ENCODE measurements at regions not wholly inside any gene's neighbourhood (a gene's known extent, or its start where the extent isn't known, plus 50 kb on each side); places are given as distances from the start of the nearest gene placed in this dataset.

GRCh38 chr5:51908215-51908614, 525.0 kb downstream of the ISL1 start:
- DNase-seq (ENCODE audit: low read depth), result no peak

GRCh38 chr5:51944500-51945125, 561.4 kb downstream of the ISL1 start:
- no peak for DNase-seq (ENCODE audit: low read depth)

DNA sequence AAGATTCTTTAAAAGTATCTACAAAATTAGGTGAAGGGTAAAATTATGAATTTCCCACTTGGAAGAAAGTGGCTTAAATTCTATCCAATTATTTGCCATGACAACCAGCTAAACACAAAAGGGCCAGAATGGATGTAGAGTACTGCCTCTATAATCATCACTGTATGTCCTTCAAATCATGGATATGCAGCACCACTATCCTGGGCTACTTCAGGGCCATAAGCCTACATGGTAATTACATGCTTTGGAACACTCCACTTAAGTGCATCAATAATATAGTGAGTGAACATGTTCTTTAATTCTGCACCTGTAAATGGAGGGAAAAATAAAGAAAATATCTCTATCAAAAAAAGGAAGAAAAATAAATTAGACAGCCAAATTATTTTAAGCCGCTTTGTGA, 575.2 kb downstream of the ISL1 start:
- DNase-seq (ENCODE audit: low read depth), result no peak

DNA sequence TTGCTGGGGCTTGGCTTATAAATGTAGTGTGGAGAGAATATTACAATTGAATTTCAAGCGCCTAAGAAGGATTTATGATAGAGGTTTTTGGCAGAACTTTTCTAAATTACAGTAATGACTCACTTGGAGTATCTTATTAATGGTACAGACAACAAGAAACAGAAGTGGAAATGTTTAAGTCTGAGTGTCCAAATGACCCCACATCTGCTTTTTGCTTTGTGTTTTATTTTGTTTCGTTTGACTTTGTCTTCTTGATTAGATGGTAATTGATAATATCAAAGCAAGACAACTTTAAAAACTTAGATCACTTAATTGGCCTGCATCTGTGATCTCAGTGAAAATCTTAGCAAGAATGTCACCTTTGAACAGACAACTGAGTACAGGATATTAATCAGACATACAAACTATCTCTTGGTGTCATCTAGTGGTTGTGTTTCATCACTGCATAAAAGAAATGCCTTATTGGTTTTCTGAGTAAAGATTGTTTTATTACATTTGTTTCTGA, 577.4 kb downstream of the ISL1 start:
- no peak for DNase-seq (ENCODE audit: low read depth)

DNA sequence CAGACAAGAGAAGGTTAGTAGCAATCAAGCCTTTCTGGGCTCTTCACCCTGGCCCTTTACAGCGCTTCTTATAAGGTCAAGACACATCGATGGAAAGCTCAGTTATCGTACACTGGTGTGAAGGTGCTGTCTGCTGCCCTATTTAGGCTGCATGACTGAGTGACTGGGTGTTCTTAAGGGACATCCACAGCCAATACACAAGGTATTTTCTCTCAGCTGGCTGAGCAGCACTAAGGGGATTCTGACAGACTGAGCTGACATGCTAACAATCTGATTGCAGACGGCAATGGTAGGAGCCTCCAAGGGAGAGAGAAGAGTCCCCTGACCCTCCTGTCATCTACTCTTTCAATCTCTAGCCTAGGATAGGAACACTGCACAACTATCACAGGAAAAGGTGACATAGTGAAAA, 577.9 kb downstream of the ISL1 start:
- no peak for DNase-seq (ENCODE audit: low read depth)

- DNase-seq (ENCODE audit: low read depth), result no peak
These were observed 585.5 kb downstream of the ISL1 start for GRCh38 chr5:51968756-51969155.

DNA sequence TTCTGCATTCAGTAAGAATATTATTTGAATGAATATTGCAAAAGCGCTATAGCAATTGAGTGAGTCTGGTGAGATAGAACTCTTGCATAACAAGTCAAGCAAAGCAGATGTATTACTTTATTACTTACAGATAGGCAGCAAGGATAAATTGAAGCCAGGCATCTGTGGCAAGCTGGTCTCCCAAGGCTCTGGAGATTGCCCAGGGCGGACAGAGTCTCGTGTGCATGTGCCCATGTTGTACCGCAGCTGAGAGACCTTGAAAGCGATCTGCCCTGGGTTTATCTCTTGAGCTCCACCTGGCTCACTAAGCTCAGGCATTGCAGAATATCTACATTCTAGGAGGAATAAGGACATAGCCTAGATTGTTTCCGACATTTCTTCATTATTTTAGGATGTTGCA, 591.6 kb downstream of the ISL1 start:
- DNase-seq (ENCODE audit: low read depth), result no peak

- DNase-seq (ENCODE audit: low read depth), result no peak
These were observed 593.8 kb downstream of the ISL1 start for GRCh38 chr5:51977014-51977413.

- DNase-seq (ENCODE audit: low read depth), result no peak
These were observed 599.9 kb downstream of the ISL1 start for GRCh38 chr5:51983161-51983560.

GRCh38 chr5:51986733-51987132, 603.5 kb downstream of the ISL1 start:
- DNase-seq (ENCODE audit: low read depth), result no peak

DNA sequence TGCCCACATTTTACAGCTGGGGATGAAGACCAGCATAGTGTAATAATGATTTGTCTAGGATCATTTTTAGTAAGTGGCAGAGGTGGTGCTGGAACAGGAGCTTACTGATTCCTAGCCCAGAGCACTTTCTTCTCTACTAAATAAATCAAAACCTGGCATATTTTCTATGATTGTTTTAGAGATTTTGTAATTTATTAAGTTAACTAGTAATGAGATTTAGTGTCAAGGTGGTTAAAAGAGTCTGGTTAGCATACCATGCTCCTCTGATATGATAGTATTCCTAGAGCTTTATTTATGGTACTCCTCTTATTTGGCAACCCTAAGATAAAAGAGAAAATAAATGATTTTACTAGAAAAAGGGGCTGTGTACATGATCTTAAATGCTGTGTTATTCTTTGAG, 604.0 kb downstream of the ISL1 start:
- DNase-seq (ENCODE audit: low read depth), result no peak

DNA sequence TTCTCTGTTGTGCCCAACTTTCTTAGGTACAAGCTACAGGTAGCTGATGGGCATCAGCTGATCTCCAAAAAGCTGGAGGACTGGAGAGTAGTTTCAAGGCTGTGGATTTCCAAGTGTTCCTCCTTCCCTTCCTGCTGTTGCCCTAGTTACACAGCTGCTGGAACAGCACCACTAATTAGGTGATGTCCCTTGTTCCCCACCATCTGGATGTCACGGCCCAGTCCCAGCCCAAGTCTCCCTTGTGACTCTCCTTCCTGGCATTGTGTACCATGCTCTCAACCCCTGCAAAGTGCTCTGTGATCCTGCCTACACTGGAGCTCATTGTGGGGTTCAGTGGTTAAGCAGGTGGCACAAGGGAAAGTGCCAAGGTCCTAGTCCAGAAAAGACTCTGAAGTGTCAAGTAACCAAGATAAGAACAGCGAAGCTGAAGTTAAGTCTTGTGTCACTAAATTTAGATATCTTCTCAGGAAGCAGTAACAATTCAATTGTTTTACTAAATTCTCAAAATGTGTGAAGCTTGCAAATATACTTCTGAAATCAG, 604.5 kb downstream of the ISL1 start:
- DNase-seq (ENCODE audit: low read depth), result no peak

DNA sequence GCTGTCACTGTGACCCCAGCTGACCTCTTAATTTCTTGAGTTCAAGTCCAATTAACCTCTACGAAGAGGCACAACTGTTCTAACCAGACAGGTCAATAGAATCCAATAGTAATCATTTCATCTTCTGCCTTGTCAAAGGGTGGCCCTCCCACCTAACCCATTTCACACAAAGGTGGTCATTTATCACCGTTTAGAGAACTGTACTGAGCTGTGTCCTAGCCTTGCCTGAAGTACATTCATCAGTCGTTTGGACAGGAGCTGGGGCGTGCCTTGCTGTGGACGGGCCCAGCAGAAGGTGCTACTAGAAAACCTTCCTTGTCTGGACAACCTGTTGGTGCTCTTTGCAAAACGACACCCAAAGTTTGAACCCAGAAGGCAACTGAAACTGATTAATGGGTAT, 605.4 kb downstream of the ISL1 start:
- no peak for DNase-seq (ENCODE audit: low read depth)

DNA sequence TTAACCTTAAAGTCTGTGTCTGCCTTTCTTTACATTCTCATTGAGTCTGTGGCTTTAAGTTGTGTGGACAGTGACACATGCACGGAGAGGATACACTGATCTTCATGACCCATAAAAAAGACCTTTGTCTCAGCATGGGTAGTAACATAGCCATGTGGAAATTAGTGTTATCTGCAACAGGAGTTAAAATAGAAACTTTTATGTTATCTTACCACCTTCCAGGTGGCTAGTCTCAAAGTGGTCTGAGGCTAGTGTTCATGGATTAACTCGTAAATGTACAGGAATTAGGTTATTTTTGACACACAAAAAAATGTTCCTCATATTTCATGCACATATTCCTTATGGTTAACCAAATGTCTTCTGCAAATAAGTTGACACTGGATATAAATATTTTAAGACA, 607.0 kb downstream of the ISL1 start:
- no peak for DNase-seq (ENCODE audit: low read depth)

DNA sequence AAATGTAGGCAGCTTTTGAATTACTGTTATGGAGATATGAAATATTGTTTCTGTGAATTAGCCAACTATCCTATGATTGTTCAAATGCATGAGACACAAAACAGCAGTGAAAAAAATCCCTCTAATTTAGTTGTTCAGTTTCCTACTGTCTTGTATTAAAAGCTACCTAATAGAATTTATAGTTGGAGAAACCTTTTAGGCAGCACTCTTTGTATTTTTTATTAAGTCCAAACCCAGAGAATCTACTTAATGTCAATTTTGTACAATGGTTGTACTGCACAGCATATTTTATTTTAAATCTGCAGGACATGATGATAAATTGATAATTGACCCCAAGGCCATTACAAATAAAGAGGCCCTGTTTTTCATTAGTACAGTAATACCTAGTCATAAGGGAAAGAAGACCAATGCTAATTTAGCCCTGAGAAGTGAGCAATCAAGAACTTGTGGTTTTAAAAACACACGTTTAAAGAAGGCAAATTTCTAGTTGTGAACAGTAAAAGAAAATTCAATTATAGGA, 607.5 kb downstream of the ISL1 start:
- DNase-seq (ENCODE audit: low read depth), result no peak

DNA sequence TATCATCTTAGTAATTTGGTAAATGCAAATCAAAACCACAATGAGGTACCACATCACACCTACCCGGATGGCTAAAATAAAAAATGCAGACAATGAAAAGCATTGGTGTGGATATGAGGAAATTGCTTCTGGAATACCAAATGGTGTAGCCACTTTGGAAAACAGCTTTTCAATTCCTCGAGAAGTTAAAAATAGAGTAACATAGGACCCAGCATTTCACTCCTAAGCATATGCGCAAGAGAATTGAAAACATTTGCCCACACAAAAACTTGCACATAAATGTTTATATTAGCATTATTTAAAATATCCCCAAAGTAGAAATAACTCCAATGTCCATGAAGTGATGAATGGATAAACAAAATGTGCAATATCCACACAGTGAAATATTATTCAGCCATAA, 608.7 kb downstream of the ISL1 start:
- DNase-seq (ENCODE audit: low read depth), result no peak

DNA sequence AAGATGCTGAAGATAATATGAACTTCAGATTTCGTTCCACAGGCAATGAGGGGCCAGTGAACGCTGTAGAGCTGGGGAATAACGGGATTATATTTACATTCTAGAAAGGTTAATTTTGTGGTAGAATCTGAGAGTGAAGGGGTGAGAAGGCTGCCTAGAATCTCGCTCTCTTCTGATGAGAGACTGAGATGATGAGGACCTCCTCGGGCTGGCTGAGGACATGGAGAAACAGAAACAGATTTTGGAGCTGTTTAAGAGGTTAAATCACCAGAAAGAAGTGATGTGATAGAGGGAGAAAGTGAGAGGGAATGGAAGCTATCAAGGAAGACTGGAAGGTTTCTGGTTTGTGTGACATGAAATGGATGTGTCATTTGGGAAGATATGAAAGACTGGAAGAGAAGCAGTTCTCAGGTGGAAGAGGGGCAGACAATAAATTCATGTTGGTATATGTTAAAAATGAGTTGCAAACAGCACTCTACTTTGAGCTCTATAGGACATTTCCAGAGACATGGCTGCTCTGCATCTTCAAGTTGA, 612.6 kb downstream of the ISL1 start:
- no peak for DNase-seq (ENCODE audit: low read depth)

DNA sequence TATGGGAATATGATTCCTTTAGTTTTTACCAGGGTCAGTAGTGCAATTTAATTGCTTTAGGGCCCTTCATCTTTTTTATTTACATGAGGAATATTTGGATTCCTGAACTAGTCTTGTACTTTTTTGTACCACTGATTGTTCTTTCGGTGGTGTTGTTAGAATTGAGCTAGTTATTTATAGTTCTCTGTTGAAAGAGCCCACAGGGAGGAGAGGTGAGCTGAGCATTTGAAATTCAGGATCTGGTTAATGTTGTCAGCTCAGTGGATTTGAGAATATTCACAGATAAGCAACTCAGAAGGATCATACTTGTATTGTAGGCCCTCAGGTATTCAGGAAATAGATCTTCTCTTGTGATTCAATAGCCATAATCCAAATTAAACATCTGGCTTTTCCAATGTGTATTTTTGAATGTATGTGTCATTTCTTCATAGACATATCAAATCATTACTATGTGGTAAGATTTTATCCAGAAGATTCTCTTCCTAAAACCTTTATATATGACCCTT, 613.2 kb downstream of the ISL1 start:
- no peak for DNase-seq (ENCODE audit: low read depth)

GRCh38 chr5:51997500-51997899, 614.3 kb downstream of the ISL1 start:
- no peak for DNase-seq (ENCODE audit: low read depth)

DNA sequence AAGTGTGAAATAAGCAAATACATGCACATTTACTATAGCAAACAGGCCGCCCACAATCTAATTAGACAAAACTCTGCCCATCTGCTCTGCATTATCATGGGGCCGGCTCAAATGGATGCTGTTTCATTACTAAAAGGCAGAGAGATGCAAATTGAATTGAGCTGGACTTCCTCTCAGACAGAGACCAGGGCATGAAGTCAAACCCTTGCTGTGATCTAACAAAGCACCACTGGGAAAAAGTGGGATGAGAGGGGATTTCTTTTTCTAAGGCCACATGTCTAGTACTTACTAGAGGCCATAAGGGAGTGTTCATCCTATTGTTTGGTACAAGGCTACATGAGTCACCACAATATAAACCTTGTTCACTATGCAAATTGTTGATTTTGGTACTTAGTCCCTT, 614.7 kb downstream of the ISL1 start:
- DNase-seq (ENCODE audit: low read depth), result no peak

- peak; percentile 17 for DNase-seq (ENCODE audit: low read depth)
These were observed 624.1 kb downstream of the ISL1 start for GRCh38 chr5:52007230-52007858.

DNA sequence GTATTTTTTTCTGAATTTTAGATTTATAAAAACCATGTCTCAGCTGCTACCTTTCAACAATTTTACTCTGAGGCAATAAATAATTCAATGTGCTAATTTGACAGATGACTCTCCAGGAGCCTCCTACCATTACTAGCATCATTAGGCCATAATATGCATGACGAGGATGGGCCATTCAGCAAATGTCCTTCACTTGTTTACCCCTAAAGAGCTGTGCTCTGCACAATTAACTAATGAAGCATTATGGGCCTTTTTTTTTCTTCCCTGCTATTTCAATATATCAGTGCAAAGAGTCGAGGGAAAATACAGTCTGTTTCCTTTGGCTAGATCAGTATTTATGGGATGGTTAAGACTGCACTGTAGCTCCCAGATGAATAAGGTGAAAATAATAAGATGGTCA, 627.2 kb downstream of the ISL1 start:
- no peak for DNase-seq (ENCODE audit: low read depth)

GRCh38 chr5:52013523-52013922, 630.3 kb downstream of the ISL1 start:
- DNase-seq (ENCODE audit: low read depth), result no peak

Measured in fibroblast of the conjunctiva (primary cell).